ENCODE measurements at regions not wholly inside any gene's neighbourhood (a gene's known extent, or its start where the extent isn't known, plus 50 kb on each side); places are given as distances from the start of the nearest gene placed in this dataset.

GRCh38 chr13:107572156-107572555 is 643.2 kb downstream of the LIG4 start:
- H3K4me1 ChIP-seq (ENCODE audit: control insufficient read depth, insufficient read depth, low read length, poor library complexity, severe bottlenecking) = no peaks in the 10 kb centered on the region
- H3K27me3 Mint-ChIP-seq = no peaks in the 10 kb centered on the region
- no peaks in the 10 kb centered on the region for H3K36me3 ChIP-seq (ENCODE audit: control insufficient read depth, insufficient read depth, low read length)
- no peaks in the 10 kb centered on the region for H3K27me3 ChIP-seq (ENCODE audit: control insufficient read depth, insufficient read depth, low read length)
- DNase-seq (no peak), ATAC-seq (ENCODE audit: low read depth in 2 of 2) (no peak)
- no peak overlapping the region for H3K27ac Mint-ChIP-seq
- no peaks in the 10 kb centered on the region for H3K36me3 Mint-ChIP-seq
- H3K9me3 ChIP-seq (ENCODE audit: control insufficient read depth in 2 of 2, low read length in 2 of 2) = no peaks in the 10 kb centered on the region
- no peak overlapping the region for H3K4me3 Mint-ChIP-seq
- H3K9me3 Mint-ChIP-seq = peaks cover 3 to 9% (median 7%) of the 10 kb centered on the region in 7 donors
- H3K27ac ChIP-seq (ENCODE audit: insufficient read depth, low read length, poor library complexity, severe bottlenecking) = no peak overlapping the region
- no peak overlapping the region for H3K4me3 ChIP-seq (ENCODE audit: low read depth, low read length)
- H3K4me1 Mint-ChIP-seq = no peaks in the 10 kb centered on the region

- Mint-ChIP-seq H3K27ac (no peak overlapping the region), H3K4me1 (no peaks in the 10 kb centered on the region), H3K9me3 (peaks cover 0 to 11% (median 5%) of the 10 kb centered on the region in 7 donors), H3K27me3 (no peaks in the 10 kb centered on the region), H3K36me3 (no peaks in the 10 kb centered on the region), H3K4me3 (no peak overlapping the region)
- no peaks in the 10 kb centered on the region for H3K36me3 ChIP-seq (ENCODE audit: control insufficient read depth, insufficient read depth, low read length)
- no peaks in the 10 kb centered on the region for H3K27me3 ChIP-seq (ENCODE audit: control insufficient read depth, insufficient read depth, low read length)
- no peaks in the 10 kb centered on the region for H3K9me3 ChIP-seq (ENCODE audit: control insufficient read depth in 2 of 2, low read length in 2 of 2)
- H3K4me1 ChIP-seq (ENCODE audit: control insufficient read depth, insufficient read depth, low read length, poor library complexity, severe bottlenecking) = no peaks in the 10 kb centered on the region
- no peak for ATAC-seq (ENCODE audit: low read depth in 2 of 2)
- DNase-seq = no peak
- no peak overlapping the region for H3K4me3 ChIP-seq (ENCODE audit: low read depth, low read length)
- no peak overlapping the region for H3K27ac ChIP-seq (ENCODE audit: insufficient read depth, low read length, poor library complexity, severe bottlenecking)
Observed at GRCh38 chr13:107568181-107568580, 647.2 kb downstream of the LIG4 start.

DNA sequence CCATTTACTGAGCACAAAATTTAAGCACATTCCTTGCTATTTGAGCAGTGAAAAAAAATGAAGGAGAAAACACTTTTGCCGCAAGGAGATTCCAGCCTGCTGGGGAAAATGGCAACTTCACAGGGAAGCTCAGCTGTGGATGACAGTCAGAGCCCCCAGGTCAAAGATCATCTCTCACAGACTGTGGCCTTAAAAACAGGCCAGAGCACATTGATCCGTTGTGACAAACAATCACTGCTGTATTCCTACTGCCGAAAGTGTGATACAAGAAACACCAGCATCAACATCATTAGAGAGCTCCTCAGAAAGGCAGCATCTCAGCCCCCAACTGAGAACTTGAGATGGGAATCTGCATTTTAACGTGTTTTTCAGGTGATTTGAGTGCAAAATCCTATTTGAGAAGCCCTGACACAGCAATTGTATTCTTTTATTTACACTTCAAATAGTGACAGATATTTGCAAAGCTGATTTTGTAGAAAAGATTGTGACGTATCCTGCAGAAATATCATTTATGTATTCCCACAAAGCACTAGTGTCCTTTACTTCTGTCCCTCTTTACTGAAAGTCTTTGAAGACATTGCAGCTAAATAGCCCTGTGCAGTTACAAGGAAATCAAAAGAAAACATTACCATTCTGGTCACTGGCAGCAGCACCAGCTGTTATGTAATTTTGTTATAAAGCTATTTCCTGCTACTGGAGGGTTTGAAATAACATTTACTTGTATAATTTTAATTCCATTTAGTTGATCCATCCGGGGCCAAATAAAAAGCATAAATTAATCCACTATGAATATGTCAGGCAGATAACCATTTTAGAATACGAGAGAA is 652.0 kb downstream of the LIG4 start:
- no peaks in the 10 kb centered on the region for H3K36me3 ChIP-seq (ENCODE audit: control insufficient read depth, insufficient read depth, low read length)
- H3K27me3 ChIP-seq (ENCODE audit: control insufficient read depth, insufficient read depth, low read length) = no peaks in the 10 kb centered on the region
- Mint-ChIP-seq H3K27ac (no peak overlapping the region), H3K9me3 (peaks cover 0 to 17% (median 8%) of the 10 kb centered on the region in 7 donors), H3K36me3 (no peaks in the 10 kb centered on the region), H3K4me1 (no peaks in the 10 kb centered on the region), H3K4me3 (no peak overlapping the region), H3K27me3 (no peaks in the 10 kb centered on the region)
- no peak overlapping the region for H3K27ac ChIP-seq (ENCODE audit: insufficient read depth, low read length, poor library complexity, severe bottlenecking)
- H3K9me3 ChIP-seq (ENCODE audit: control insufficient read depth in 2 of 2, low read length in 2 of 2) = peaks cover 0 to 2% of the 10 kb centered on the region in 2 experiments
- DNase-seq (no peak), ATAC-seq (ENCODE audit: low read depth in 2 of 2) (no peak)
- H3K4me1 ChIP-seq (ENCODE audit: control insufficient read depth, insufficient read depth, low read length, poor library complexity, severe bottlenecking) = no peaks in the 10 kb centered on the region
- H3K4me3 ChIP-seq (ENCODE audit: low read depth, low read length) = no peak overlapping the region

DNA sequence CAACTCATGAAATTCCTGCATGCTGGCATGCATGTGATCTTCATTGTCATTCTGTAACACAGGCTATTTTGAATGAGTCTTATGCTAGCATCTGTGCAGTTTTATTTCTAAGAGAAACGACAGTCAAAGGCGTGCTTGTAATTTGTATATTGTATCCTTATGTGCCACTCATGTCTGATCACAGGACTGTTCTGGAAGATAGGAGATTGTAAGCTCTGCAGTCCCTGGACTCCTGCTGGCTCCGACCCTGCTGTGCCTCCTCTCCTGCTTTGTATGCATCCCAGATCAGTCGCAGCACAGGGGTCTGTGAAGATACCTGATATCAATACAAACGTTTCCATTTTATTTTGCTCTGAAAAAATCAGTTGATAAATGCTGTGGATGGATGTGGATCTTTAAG is 653.1 kb downstream of the LIG4 start:
- Mint-ChIP-seq H3K36me3 (no peaks in the 10 kb centered on the region), H3K4me3 (no peak overlapping the region)

DNA sequence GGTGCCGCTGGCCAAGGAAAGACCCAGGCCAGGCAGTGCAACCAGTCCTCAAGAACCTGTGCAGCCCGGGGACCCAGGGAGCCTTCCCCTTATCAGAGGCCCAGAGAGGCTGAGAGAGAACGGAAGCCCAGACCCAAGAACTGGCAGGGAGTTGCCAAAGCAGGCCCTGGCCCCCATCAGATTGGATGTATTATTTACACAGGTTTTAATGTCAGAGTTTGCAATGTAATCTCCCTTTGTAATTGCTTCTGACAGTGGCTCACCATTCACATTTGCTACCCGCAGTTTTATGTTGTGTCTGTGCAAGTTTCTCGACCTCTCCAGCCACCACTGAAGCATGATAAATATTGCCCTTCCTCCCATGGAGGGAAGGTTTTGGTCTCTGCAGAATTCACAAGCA is 660.9 kb downstream of the LIG4 start:
- H3K4me1 ChIP-seq (ENCODE audit: control insufficient read depth, insufficient read depth, low read length, poor library complexity, severe bottlenecking) = no peaks in the 10 kb centered on the region
- Mint-ChIP-seq H3K9me3 (peaks cover 0 to 10% (median 2%) of the 10 kb centered on the region in 7 donors), H3K27me3 (no peaks in the 10 kb centered on the region), H3K4me1 (no peaks in the 10 kb centered on the region), H3K36me3 (no peaks in the 10 kb centered on the region), H3K4me3 (no peak overlapping the region), H3K27ac (no peak overlapping the region)
- H3K36me3 ChIP-seq (ENCODE audit: control insufficient read depth, insufficient read depth, low read length) = no peaks in the 10 kb centered on the region
- no peak overlapping the region for H3K4me3 ChIP-seq (ENCODE audit: low read depth, low read length)
- H3K27me3 ChIP-seq (ENCODE audit: control insufficient read depth, insufficient read depth, low read length) = no peaks in the 10 kb centered on the region
- H3K9me3 ChIP-seq (ENCODE audit: control insufficient read depth in 2 of 2, low read length in 2 of 2) = no peaks in the 10 kb centered on the region
- H3K27ac ChIP-seq (ENCODE audit: insufficient read depth, low read length, poor library complexity, severe bottlenecking) = no peak overlapping the region
- DNase-seq (no peak), ATAC-seq (ENCODE audit: low read depth in 2 of 2) (no peak)

More for the DNA sequence above, 653.1 kb downstream of the LIG4 start:
- Mint-ChIP-seq H3K4me1 (no peaks in the 10 kb centered on the region), H3K9me3 (peaks cover under 1 to 13% (median 6%) of the 10 kb centered on the region in 7 donors), H3K27me3 (no peaks in the 10 kb centered on the region), H3K27ac (no peak overlapping the region)
- no peaks in the 10 kb centered on the region for H3K36me3 ChIP-seq (ENCODE audit: control insufficient read depth, insufficient read depth, low read length)
- no peaks in the 10 kb centered on the region for H3K27me3 ChIP-seq (ENCODE audit: control insufficient read depth, insufficient read depth, low read length)
- H3K4me3 ChIP-seq (ENCODE audit: low read depth, low read length) = no peak overlapping the region
- DNase-seq (no peak), ATAC-seq (ENCODE audit: low read depth in 2 of 2) (no peak)
- no peak overlapping the region for H3K27ac ChIP-seq (ENCODE audit: insufficient read depth, low read length, poor library complexity, severe bottlenecking)
- no peaks in the 10 kb centered on the region for H3K4me1 ChIP-seq (ENCODE audit: control insufficient read depth, insufficient read depth, low read length, poor library complexity, severe bottlenecking)
- H3K9me3 ChIP-seq (ENCODE audit: control insufficient read depth in 2 of 2, low read length in 2 of 2) = peaks cover 0 to 2% of the 10 kb centered on the region in 2 experiments

DNA sequence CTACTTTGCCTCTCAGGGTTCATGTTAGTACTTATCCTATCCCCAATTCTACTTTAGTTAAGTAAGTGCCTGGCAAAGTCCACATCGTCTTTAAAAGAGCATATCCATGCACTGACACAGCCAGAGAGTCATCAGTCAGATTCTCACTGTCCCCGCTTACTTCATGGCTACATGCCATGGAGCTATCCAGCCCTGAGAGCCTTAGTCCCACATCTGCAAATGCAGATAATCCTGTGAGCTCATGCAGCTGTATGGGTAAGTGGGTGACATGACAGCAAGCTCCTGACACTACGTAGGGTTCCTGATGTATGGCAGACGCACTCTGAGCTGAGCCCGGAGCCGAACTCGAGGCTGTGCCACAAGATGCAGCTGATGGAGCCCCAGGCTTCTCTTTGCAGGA is 661.5 kb downstream of the LIG4 start:
- H3K27me3 ChIP-seq (ENCODE audit: control insufficient read depth, insufficient read depth, low read length) = no peaks in the 10 kb centered on the region
- Mint-ChIP-seq H3K4me1 (no peaks in the 10 kb centered on the region), H3K27me3 (no peaks in the 10 kb centered on the region), H3K9me3 (peaks cover 0 to 9% (median 1%) of the 10 kb centered on the region in 7 donors), H3K27ac (no peak overlapping the region), H3K4me3 (no peak overlapping the region), H3K36me3 (no peaks in the 10 kb centered on the region)
- no peak overlapping the region for H3K27ac ChIP-seq (ENCODE audit: insufficient read depth, low read length, poor library complexity, severe bottlenecking)
- H3K9me3 ChIP-seq (ENCODE audit: control insufficient read depth in 2 of 2, low read length in 2 of 2) = no peaks in the 10 kb centered on the region
- ATAC-seq (ENCODE audit: low read depth in 2 of 2) (no peak), DNase-seq (no peak)
- H3K4me3 ChIP-seq (ENCODE audit: low read depth, low read length) = no peak overlapping the region
- no peaks in the 10 kb centered on the region for H3K36me3 ChIP-seq (ENCODE audit: control insufficient read depth, insufficient read depth, low read length)
- H3K4me1 ChIP-seq (ENCODE audit: control insufficient read depth, insufficient read depth, low read length, poor library complexity, severe bottlenecking) = no peaks in the 10 kb centered on the region

DNA sequence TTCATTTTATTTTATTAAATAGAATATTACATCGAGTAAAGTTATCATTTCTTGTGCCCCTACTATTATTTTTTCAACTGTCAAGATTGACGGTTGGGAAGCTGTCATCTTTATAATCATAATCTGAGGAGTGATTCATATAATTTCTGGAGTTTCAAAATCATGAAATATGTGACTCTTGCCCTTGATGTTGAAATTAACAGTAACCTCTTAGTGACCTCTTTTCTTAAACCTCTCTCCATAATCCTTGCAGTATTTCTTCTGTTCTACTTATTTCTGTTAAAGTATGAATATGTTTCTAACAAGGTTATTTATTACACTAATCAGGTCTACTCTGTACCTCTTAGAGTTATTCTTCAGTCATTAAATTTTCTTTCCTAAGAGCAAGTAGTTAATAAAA is 663.8 kb downstream of the LIG4 start:
- Mint-ChIP-seq H3K4me1 (no peaks in the 10 kb centered on the region), H3K9me3 (peaks cover 0 to 11% (median 3%) of the 10 kb centered on the region in 7 donors), H3K4me3 (no peak overlapping the region), H3K36me3 (no peaks in the 10 kb centered on the region), H3K27ac (no peak overlapping the region), H3K27me3 (no peaks in the 10 kb centered on the region)
- Histone ChIP-seq H3K36me3 (ENCODE audit: control insufficient read depth, insufficient read depth, low read length) (no peaks in the 10 kb centered on the region), H3K4me1 (ENCODE audit: control insufficient read depth, insufficient read depth, low read length, poor library complexity, severe bottlenecking) (no peaks in the 10 kb centered on the region), H3K27me3 (ENCODE audit: control insufficient read depth, insufficient read depth, low read length) (no peaks in the 10 kb centered on the region), H3K27ac (ENCODE audit: insufficient read depth, low read length, poor library complexity, severe bottlenecking) (no peak overlapping the region), H3K9me3 (ENCODE audit: control insufficient read depth in 2 of 2, low read length in 2 of 2) (no peaks in the 10 kb centered on the region), H3K4me3 (ENCODE audit: low read depth, low read length) (no peak overlapping the region)
- DNase-seq (no peak), ATAC-seq (ENCODE audit: low read depth in 2 of 2) (no peak)

DNA sequence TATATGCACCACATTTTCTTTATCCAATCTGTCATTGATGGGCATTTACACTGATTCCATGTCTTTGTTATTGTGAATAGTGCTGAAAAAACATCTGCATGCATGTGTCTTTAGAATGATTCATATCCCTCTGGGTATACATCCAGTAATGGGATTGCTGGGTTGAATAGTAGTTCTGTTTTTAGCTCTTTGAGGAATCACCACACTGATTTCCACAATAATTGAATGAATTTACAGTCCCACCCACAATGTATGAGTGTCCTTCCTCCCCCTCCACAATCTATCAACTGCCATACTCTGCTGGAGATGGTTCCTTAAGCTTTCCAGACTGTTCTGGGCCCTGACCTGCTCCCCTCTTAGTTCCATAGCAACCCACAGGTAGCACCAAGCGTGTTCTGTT is 667.0 kb downstream of the LIG4 start:
- no peak overlapping the region for H3K4me3 ChIP-seq (ENCODE audit: low read depth, low read length)
- Mint-ChIP-seq H3K27me3 (no peaks in the 10 kb centered on the region), H3K27ac (no peak overlapping the region), H3K36me3 (no peaks in the 10 kb centered on the region), H3K4me1 (no peaks in the 10 kb centered on the region), H3K4me3 (no peak overlapping the region), H3K9me3 (peaks cover 1 to 11% (median 5%) of the 10 kb centered on the region in 7 donors)
- H3K36me3 ChIP-seq (ENCODE audit: control insufficient read depth, insufficient read depth, low read length) = no peaks in the 10 kb centered on the region
- no peak for DNase-seq
- no peak for ATAC-seq (ENCODE audit: low read depth in 2 of 2)
- H3K27me3 ChIP-seq (ENCODE audit: control insufficient read depth, insufficient read depth, low read length) = no peaks in the 10 kb centered on the region
- H3K4me1 ChIP-seq (ENCODE audit: control insufficient read depth, insufficient read depth, low read length, poor library complexity, severe bottlenecking) = no peaks in the 10 kb centered on the region
- no peaks in the 10 kb centered on the region for H3K9me3 ChIP-seq (ENCODE audit: control insufficient read depth in 2 of 2, low read length in 2 of 2)
- H3K27ac ChIP-seq (ENCODE audit: insufficient read depth, low read length, poor library complexity, severe bottlenecking) = no peak overlapping the region

Data from CD4-positive, CD25-positive, alpha-beta regulatory T cell (primary cell).